T-cell (primary cell): ENCODE measurements at regions not wholly inside any gene's neighbourhood (a gene's known extent, or its start where the extent isn't known, plus 50 kb on each side); places are given as distances from the start of the nearest gene placed in this dataset.

Source experiments
- ATAC-seq, 4 experiments: fragments of 200-7000 bp in 3 of 4; fragments of 150-1000 bp in 1 of 4; cut with Tn5 transposase; replicated peaks in 1 of 4; 1 replicate in 3 of 4; 2 replicates in 1 of 4; pipeline ENCODE4 v1.10.0; 2021; ENCODE audit warnings: moderate library complexity in 3 of 4, mild to moderate bottlenecking in 2 of 4, moderate number of reproducible peaks in 1 of 4
- CTCF ChIA-PET, 2 donors: fragments of 300-600 bp; sonication (Branson Sonifier 250); formaldehyde crosslinking; loops; one replicate each; lab custom pipeline; 2022; ENCODE audit warnings: antibody characterized with exemption in 2 of 2; lab: Charles Lee
- POLR2A ChIA-PET, 2 donors: fragments of 300-600 bp; sonication (Branson Sonifier 250); formaldehyde crosslinking; loops; one replicate each; lab custom pipeline; 2022; ENCODE audit warnings: antibody characterized with exemption in 2 of 2; lab: Charles Lee
- DNase-seq, 35 experiments: peaks; one replicate each; pipeline versions ENCODE4 v3.0.0 to v3.0.0-alpha.2; 2013 to 2023
- H3K27ac ChIP-seq: one replicate; pipeline ENCODE4 v1.5.1; 2013; ENCODE audit warnings: low read length
- H3K27me3 ChIP-seq, 2 experiments: replicated peaks in 1 of 2; 1 replicate in 1 of 2; 2 replicates in 1 of 2; pipeline versions ENCODE4 v1.6.1 to v1.7.0; 2013; ENCODE audit warnings: low read length in 1 of 2, mixed read lengths in 1 of 2; ENCODE audit not compliant: control insufficient read depth in 2 of 2, insufficient read depth in 2 of 2; ENCODE audit errors: extremely low read depth in 1 of 2
- H3K36me3 ChIP-seq, 2 donors: 1 replicate in 1 of 2; 2 replicates in 1 of 2; pipeline versions ENCODE4 v1.6.1 to v1.7.0; 2013; ENCODE audit warnings: low read length in 1 of 2; ENCODE audit not compliant: control insufficient read depth in 2 of 2, insufficient read depth in 1 of 2; ENCODE audit errors: extremely low read depth in 1 of 2
- H3K4me1 ChIP-seq, 2 experiments: 1 replicate in 1 of 2; 2 replicates in 1 of 2; pipeline versions ENCODE4 v1.6.1 to v1.7.0; 2013; ENCODE audit warnings: low read length in 2 of 2, mixed read lengths in 1 of 2; ENCODE audit not compliant: insufficient read depth in 2 of 2, control insufficient read depth in 1 of 2; ENCODE audit errors: extremely low read depth in 1 of 2
- H3K4me3 ChIP-seq, 2 donors: 1 replicate in 1 of 2; 2 replicates in 1 of 2; pipeline versions ENCODE4 v1.5.1 to v1.7.0; 2013; ENCODE audit warnings: mild to moderate bottlenecking in 2 of 2, low read length in 1 of 2, moderate library complexity in 1 of 2; ENCODE audit not compliant: control insufficient read depth in 1 of 2; ENCODE audit errors: extremely low read depth in 1 of 2
- H3K9me3 ChIP-seq: 2 replicates; pipeline ENCODE4 v1.7.0; 2013
- H3K27ac Mint-ChIP-seq, 2 donors: one replicate each; pipeline ENCODE4 v1.8.0; 2020 to 2021; ENCODE audit warnings: mild to moderate bottlenecking in 2 of 2, mixed read lengths in 2 of 2
- H3K27me3 Mint-ChIP-seq, 2 donors: one replicate each; pipeline ENCODE4 v1.8.0; 2021 to 2022; ENCODE audit warnings: mixed read lengths in 2 of 2
- H3K36me3 Mint-ChIP-seq: one replicate; pipeline ENCODE4 v1.8.0; 2021; ENCODE audit warnings: mixed read lengths
- H3K4me1 Mint-ChIP-seq, 3 donors: one replicate each; pipeline ENCODE4 v1.8.0; 2020 to 2022; ENCODE audit warnings: mixed read lengths in 3 of 3, mild to moderate bottlenecking in 1 of 3
- H3K4me3 Mint-ChIP-seq, 3 donors: one replicate each; pipeline ENCODE4 v1.8.0; 2020 to 2022; ENCODE audit warnings: mild to moderate bottlenecking in 3 of 3, mixed read lengths in 3 of 3, moderate library complexity in 3 of 3
- H3K9me3 Mint-ChIP-seq, 3 donors: one replicate each; pipeline ENCODE4 v1.8.0; 2020 to 2022; ENCODE audit warnings: mixed read lengths in 3 of 3
- WGBS: methylation state at CpG from one replicate; pipeline ENCODE4 v1.1.5; 2013; ENCODE audit warnings: missing lambda C conversion rate; ENCODE audit not compliant: insufficient coverage; 5-methylcytosine and 5-hydroxymethylcytosine counted together

DNA sequence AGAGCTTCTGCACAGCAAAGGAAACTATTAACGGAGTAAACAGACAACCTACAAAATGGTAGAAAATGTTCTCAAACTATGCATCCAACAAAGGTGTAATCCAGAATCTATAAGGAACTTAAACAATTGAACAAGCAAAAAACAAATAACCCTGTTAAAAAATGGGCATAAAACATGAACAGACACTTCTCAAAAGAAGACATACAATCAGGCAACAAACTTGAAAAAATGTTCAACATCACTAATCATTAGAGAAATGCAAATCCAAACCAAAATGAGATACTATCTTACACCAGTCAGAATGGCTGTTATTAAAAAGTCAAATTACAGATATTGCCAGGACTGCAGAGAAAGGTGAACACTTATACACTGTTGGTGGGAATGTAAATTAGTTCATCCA, 309.6 kb upstream of the KLF3 start:
- peaks cover 5% of the 10 kb centered on the region for H3K36me3 Mint-ChIP-seq
- Histone ChIP-seq H3K36me3 (no peaks in the 10 kb centered on the region), H3K4me1 (no peaks in the 10 kb centered on the region), H3K4me3 (no peak overlapping the region), H3K9me3 (peaks cover 4% of the 10 kb centered on the region), H3K27ac (no peak overlapping the region), H3K27me3 (no peaks in the 10 kb centered on the region)
- peaks cover 0 to 4% (median 3%) of the 10 kb centered on the region in 3 donors for H3K4me1 Mint-ChIP-seq
- WGBS: no CpG with 5 or more reads among the region's 1 CpG
- DNase-seq (no peak), ATAC-seq (no peak)
- H3K27ac Mint-ChIP-seq: no peak overlapping the region
- ChIA-PET CTCF (no interaction called here), POLR2A (interaction anchor here in 1 of 2 donors (0.7 kb wide), 1 partner anchor 570 kb away, joined by 3 read pairs; no protein-coding TSS in a partner anchor)
- no peaks in the 10 kb centered on the region for H3K27me3 Mint-ChIP-seq
- no peak overlapping the region for H3K4me3 Mint-ChIP-seq
- peaks cover 18 to 40% (median 21%) of the 10 kb centered on the region in 3 donors for H3K9me3 Mint-ChIP-seq

DNA sequence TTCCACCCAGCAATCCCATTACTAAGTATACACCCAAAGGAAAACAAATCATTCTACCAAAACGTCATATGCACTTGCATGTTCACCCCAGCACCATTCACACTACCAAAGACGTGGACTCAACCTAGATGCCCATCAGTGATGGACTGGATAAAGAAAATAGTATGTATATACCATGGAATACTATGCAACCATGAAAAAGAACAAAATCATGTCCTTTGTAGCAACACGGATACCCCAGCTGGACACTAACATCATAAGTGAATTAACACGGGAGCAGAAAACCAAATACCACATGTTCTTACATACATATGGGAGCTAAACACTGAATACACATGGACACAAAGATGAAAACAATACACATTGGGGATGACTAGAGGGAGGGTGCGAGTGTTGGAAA, 309.1 kb upstream of the KLF3 start:
- Histone ChIP-seq H3K4me1 (no peaks in the 10 kb centered on the region), H3K27me3 (no peaks in the 10 kb centered on the region), H3K27ac (no peak overlapping the region), H3K9me3 (peaks cover 4% of the 10 kb centered on the region), H3K36me3 (no peaks in the 10 kb centered on the region), H3K4me3 (no peak overlapping the region)
- Mint-ChIP-seq H3K27me3 (no peaks in the 10 kb centered on the region), H3K4me1 (peaks cover 0 to 4% (median 3%) of the 10 kb centered on the region in 3 donors), H3K4me3 (no peak overlapping the region), H3K9me3 (peaks cover 18 to 40% (median 21%) of the 10 kb centered on the region in 3 donors), H3K36me3 (peaks cover 5% of the 10 kb centered on the region), H3K27ac (no peak overlapping the region)
- no peak for DNase-seq
- POLR2A ChIA-PET: interaction anchor here in 1 of 2 donors (0.6 to 0.7 kb wide), 3 partner anchors 28 to 571 kb away, joined by 3 read pairs; no protein-coding TSS in a partner anchor
- ATAC-seq: no peak
- CTCF ChIA-PET: interaction anchor here in 1 of 2 donors (0.6 kb wide), 1 partner anchor 37 kb away, joined by 3 read pairs; no protein-coding TSS in a partner anchor
- WGBS: no CpG with 5 or more reads among the region's 5 CpGs

- no peak overlapping the region for H3K4me3 ChIP-seq
- no peak for DNase-seq
- no peaks in the 10 kb centered on the region for H3K36me3 ChIP-seq
- no peaks in the 10 kb centered on the region for H3K4me1 ChIP-seq
- Mint-ChIP-seq H3K27me3 (no peaks in the 10 kb centered on the region), H3K4me3 (no peak overlapping the region), H3K27ac (no peak overlapping the region), H3K36me3 (peaks cover 5% of the 10 kb centered on the region), H3K9me3 (peaks cover 18 to 30% (median 21%) of the 10 kb centered on the region in 3 donors), H3K4me1 (peaks cover 0 to 4% (median 3%) of the 10 kb centered on the region in 3 donors)
- CTCF ChIA-PET: no interaction called here
- no peak overlapping the region for H3K27ac ChIP-seq
- POLR2A ChIA-PET: interaction anchor here in 1 of 2 donors (0.6 kb wide), 1 partner anchor 279 kb away, joined by 4 read pairs; no protein-coding TSS in a partner anchor
- no peak for ATAC-seq
- peaks cover 4% of the 10 kb centered on the region for H3K9me3 ChIP-seq
- no peaks in the 10 kb centered on the region for H3K27me3 ChIP-seq
These were observed 307.3 kb upstream of the KLF3 start for GRCh38 chr4:38356686-38357085.

GRCh38 chr4:38357546-38357945, 306.5 kb upstream of the KLF3 start:
- WGBS: 92% methylated on average over 2 of the region's 6 CpGs
- DNase-seq (no peak), ATAC-seq (no peak)
- Mint-ChIP-seq H3K4me1 (peaks cover 0 to 4% (median 3%) of the 10 kb centered on the region in 3 donors), H3K36me3 (peaks cover 1% of the 10 kb centered on the region), H3K4me3 (no peak overlapping the region), H3K9me3 (peaks cover 14 to 21% (median 14%) of the 10 kb centered on the region in 3 donors), H3K27me3 (no peaks in the 10 kb centered on the region), H3K27ac (no peak overlapping the region)
- no peaks in the 10 kb centered on the region for H3K4me1 ChIP-seq
- no peak overlapping the region for H3K4me3 ChIP-seq
- H3K27me3 ChIP-seq: no peaks in the 10 kb centered on the region
- no peaks in the 10 kb centered on the region for H3K36me3 ChIP-seq
- H3K9me3 ChIP-seq: peaks cover 4% of the 10 kb centered on the region
- CTCF ChIA-PET: no interaction called here
- POLR2A ChIA-PET: no interaction called here
- no peak overlapping the region for H3K27ac ChIP-seq

- Histone ChIP-seq H3K36me3 (no peaks in the 10 kb centered on the region), H3K27me3 (no peaks in the 10 kb centered on the region), H3K4me1 (no peaks in the 10 kb centered on the region), H3K4me3 (no peak overlapping the region), H3K9me3 (peaks cover 4% of the 10 kb centered on the region), H3K27ac (no peak overlapping the region)
- ATAC-seq (no peak), DNase-seq (no peak)
- ChIA-PET CTCF (interaction anchor here in 1 of 2 donors (0.7 kb wide), 1 partner anchor 269 kb away, joined by 3 read pairs; no protein-coding TSS in a partner anchor), POLR2A (no interaction called here)
- Mint-ChIP-seq H3K4me1 (peaks cover 0 to 4% (median 3%) of the 10 kb centered on the region in 3 donors), H3K36me3 (no peaks in the 10 kb centered on the region), H3K27me3 (no peaks in the 10 kb centered on the region), H3K9me3 (peaks cover 6 to 8% (median 7%) of the 10 kb centered on the region in 3 donors), H3K4me3 (no peak overlapping the region), H3K27ac (no peak overlapping the region)
- WGBS: no CpG with 5 or more reads among the region's 2 CpGs
These were observed 304.9 kb upstream of the KLF3 start for GRCh38 chr4:38359113-38359512.

DNA sequence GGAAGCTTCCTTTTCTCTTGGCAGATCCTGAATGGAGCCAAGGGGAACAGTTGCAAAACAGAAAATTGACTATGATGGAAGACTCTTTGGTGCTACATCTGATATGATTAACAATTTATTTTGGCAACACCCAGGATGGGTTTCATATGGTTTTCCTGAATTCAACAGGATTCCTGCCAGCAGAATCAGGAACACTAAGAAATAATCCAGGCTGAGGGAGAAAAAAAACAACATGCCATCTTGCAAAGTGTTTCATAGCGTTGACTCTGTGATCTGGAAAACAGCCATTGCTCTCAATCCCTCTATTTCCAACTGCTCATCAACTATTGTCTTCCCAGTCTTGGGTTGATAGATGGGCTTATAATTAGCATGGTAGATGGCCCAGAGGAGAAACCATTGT, 303.8 kb upstream of the KLF3 start:
- no peak for ATAC-seq
- DNase-seq: no peak
- Histone ChIP-seq H3K27me3 (no peaks in the 10 kb centered on the region), H3K4me3 (no peak overlapping the region), H3K36me3 (no peaks in the 10 kb centered on the region), H3K4me1 (no peaks in the 10 kb centered on the region), H3K27ac (no peak overlapping the region), H3K9me3 (no peaks in the 10 kb centered on the region)
- Mint-ChIP-seq H3K9me3 (peaks cover 0 to 3% (median 0%) of the 10 kb centered on the region in 3 donors), H3K4me1 (peaks cover 0 to 4% (median 3%) of the 10 kb centered on the region in 3 donors), H3K4me3 (no peak overlapping the region), H3K36me3 (no peaks in the 10 kb centered on the region), H3K27ac (no peak overlapping the region), H3K27me3 (no peaks in the 10 kb centered on the region)
- POLR2A ChIA-PET: no interaction called here
- CTCF ChIA-PET: no interaction called here
- no CpG with 5 or more reads among the region's 1 CpG for WGBS
